HUES6 (cell line): ENCODE measurements at regions not wholly inside any gene's neighbourhood (a gene's known extent, or its start where the extent isn't known, plus 50 kb on each side); places are given as distances from the start of the nearest gene placed in this dataset.
"Not testable (repeated sequence)": the region's sequence is repeated elsewhere in the genome, so short reads cannot be mapped to it uniquely, and the experiment has no call there.

Experiments used
- H3K27ac ChIP-seq: 2 replicates; pipeline ENCODE4 v1.7.0; 2013; ENCODE audit warnings: low read depth, mild to moderate bottlenecking, low read length, inconsistent platforms
- H3K27me3 ChIP-seq: 2 replicates; pipeline ENCODE4 v1.6.1; 2013; ENCODE audit warnings: low read length; ENCODE audit not compliant: control insufficient read depth, insufficient read depth
- H3K36me3 ChIP-seq: 2 replicates; pipeline ENCODE4 v1.6.1; 2013; ENCODE audit warnings: low read length; ENCODE audit not compliant: control insufficient read depth, insufficient read depth
- H3K4me1 ChIP-seq: 2 replicates; pipeline ENCODE4 v1.6.1; 2013; ENCODE audit warnings: low read length; ENCODE audit not compliant: control insufficient read depth, insufficient read depth
- H3K4me3 ChIP-seq: 2 replicates; pipeline ENCODE4 v1.5.1; 2013; ENCODE audit warnings: low read depth, low read length
- H3K9ac ChIP-seq: one replicate; pipeline ENCODE4 v1.6.1; 2013; ENCODE audit warnings: mild to moderate bottlenecking, low read length
- H3K9me3 ChIP-seq: 2 replicates; pipeline ENCODE4 v1.6.1; 2013; ENCODE audit warnings: low read depth, low read length; ENCODE audit not compliant: control insufficient read depth, insufficient read depth

DNA sequence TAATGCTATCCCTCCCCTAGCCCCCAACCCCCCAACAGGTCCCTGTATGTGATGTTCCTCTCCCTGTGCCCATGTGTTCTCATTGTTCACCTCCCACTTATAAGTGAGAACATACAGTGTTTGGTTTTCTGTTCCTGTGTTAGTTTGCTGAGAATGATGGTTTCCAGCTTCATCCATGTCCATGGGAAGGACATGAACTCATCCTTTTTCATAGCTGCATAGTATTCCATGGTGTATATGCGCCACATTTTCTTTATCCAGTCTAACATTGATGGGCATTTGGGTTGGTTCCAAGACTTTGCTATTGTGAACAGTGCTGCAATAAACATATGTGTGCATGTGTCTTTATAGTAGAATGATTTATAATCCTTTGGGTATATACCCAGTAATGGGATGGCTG, 162.3 kb downstream of the CCER1 start:
- not testable (repeated sequence) for H3K27ac ChIP-seq, H3K4me3 ChIP-seq, H3K9me3 ChIP-seq, H3K36me3 ChIP-seq, H3K9ac ChIP-seq, H3K4me1 ChIP-seq, H3K27me3 ChIP-seq

DNA sequence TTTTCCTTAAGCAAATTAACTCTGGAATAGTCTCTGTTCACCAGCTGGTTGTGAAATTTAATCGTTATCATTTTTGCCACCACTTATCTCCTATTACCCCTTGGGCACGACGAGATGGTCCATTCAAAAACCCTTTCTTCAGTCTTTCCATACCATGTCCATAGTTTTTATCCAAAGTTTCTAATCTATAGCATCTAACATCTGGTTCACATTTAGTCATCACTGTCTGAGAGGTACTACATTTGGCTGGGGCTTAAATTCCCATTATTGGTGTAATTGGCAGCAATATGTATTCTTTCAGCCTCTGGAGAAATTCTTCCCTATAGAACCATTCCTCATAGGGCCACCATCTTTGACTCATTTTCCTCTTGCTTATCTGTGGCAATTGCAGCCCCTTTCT, 163.5 kb downstream of the CCER1 start:
- H3K9ac ChIP-seq = no peak overlapping the region
- no peak overlapping the region for H3K27ac ChIP-seq
- H3K4me3 ChIP-seq = no peak overlapping the region
- no peaks in the 10 kb centered on the region for H3K36me3 ChIP-seq
- no peaks in the 10 kb centered on the region for H3K9me3 ChIP-seq
- no peaks in the 10 kb centered on the region for H3K4me1 ChIP-seq
- no peaks in the 10 kb centered on the region for H3K27me3 ChIP-seq

DNA sequence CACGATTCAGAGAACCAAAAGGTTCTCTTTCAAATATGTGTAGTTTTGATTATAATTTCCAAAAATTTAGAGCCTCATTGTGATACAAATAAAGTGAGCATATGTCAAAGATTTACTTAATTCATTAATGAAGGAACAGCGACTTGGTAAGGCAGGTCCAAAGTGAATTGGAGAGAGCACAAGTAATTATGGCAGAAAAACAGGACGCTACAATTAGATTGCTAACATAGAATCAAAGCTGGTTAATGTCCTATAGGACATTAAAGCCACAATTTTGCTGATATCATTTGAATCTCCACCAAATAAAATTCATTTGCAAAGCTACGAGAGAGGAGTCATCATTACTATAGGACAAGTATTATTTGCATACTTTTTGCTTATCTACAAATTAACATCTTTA, 164.2 kb downstream of the CCER1 start:
- Histone ChIP-seq H3K9ac (no peak overlapping the region), H3K27ac (no peak overlapping the region), H3K4me1 (no peaks in the 10 kb centered on the region), H3K4me3 (no peak overlapping the region), H3K9me3 (no peaks in the 10 kb centered on the region), H3K36me3 (no peaks in the 10 kb centered on the region), H3K27me3 (no peaks in the 10 kb centered on the region)

DNA sequence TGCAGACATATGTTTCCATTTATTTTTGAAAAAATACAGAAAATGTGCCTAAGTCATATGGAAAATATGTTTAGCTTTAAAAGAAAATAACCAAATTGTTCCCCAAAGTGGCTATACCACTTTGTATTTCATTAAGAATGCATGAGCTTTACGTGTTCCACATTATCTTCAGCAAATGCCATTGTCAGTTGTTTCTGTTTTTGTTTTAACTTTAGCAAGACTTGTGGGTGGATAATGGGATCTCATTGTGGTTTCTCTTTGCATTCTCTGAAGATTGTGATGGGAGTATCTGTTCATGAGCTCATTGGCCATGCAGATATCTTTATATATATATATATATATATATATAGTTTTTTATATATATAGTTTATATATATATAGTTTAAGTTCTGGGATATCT, 181.5 kb downstream of the CCER1 start:
- Histone ChIP-seq H3K4me3 (no peak overlapping the region), H3K9me3 (no peaks in the 10 kb centered on the region), H3K27me3 (no peaks in the 10 kb centered on the region), H3K9ac (no peak overlapping the region), H3K4me1 (no peaks in the 10 kb centered on the region), H3K36me3 (no peaks in the 10 kb centered on the region), H3K27ac (no peak overlapping the region)

DNA sequence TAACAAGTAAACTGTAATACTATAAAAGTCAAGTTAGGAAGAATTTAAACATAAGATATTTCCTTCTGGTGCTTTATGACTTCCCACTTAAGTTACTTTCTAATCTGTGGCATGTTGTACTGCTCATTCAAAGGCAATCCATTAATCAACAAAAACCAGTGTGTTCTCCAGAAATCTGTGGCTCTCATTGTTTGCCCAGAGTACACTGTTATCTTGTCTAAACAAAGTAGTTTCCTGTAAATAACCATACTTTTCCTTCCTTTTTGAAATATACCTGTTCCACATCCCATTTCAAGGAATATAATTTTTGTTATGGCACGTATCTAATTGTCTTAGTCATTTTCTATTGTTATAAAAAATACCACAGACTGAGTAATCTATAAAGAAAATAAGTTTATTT, 184.1 kb downstream of the CCER1 start:
- H3K9ac ChIP-seq = no peak overlapping the region

DNA sequence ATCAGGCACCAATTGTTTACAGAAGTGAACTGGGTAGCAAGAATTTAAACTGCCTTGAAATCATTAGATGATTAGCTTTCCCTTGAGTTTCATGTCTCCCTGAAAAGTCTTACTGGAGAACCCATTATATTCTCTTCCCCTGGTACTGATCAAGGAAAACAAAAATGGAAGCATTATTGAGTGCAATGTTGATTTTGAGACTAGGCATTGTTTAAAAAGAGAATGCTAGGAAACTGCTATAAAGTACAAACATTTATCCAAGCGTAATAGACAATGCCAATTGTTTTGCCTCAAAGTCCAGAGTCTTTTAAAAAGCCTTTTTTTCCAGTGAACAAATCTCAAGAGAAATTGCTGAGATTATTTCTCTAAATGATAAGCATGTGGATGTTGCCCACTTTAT, 197.0 kb downstream of the CCER1 start:
- Histone ChIP-seq H3K27ac (no peak overlapping the region), H3K36me3 (no peaks in the 10 kb centered on the region), H3K9me3 (no peaks in the 10 kb centered on the region), H3K4me1 (no peaks in the 10 kb centered on the region), H3K27me3 (no peaks in the 10 kb centered on the region), H3K4me3 (no peak overlapping the region), H3K9ac (no peak overlapping the region)

More for the DNA sequence above, 184.1 kb downstream of the CCER1 start:
- Histone ChIP-seq H3K36me3 (no peaks in the 10 kb centered on the region), H3K4me1 (no peaks in the 10 kb centered on the region), H3K27ac (no peak overlapping the region), H3K4me3 (no peak overlapping the region), H3K27me3 (no peaks in the 10 kb centered on the region), H3K9me3 (no peaks in the 10 kb centered on the region)

DNA sequence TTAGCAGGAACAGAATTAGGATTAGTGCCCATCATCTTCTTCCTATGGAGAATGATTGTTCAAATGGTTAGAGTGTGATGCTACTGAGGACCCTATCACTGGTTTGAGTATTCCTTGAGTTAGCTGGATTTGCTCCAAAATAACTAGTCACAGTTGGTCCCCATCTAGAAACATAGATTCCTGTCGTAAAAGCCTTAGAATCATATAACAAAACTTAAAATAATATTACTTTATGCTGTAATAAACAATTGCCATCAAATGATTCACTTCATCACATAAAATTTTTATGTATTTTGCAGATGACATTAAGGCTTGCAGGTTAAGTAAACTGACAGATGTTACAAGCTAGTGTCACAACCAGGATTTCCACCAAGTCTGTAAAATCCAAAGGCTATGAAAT, 209.8 kb downstream of the CCER1 start:
- Histone ChIP-seq H3K36me3 (no peaks in the 10 kb centered on the region), H3K27ac (no peak overlapping the region), H3K9ac (no peak overlapping the region), H3K4me1 (no peaks in the 10 kb centered on the region), H3K4me3 (no peak overlapping the region), H3K27me3 (no peaks in the 10 kb centered on the region), H3K9me3 (no peaks in the 10 kb centered on the region)

DNA sequence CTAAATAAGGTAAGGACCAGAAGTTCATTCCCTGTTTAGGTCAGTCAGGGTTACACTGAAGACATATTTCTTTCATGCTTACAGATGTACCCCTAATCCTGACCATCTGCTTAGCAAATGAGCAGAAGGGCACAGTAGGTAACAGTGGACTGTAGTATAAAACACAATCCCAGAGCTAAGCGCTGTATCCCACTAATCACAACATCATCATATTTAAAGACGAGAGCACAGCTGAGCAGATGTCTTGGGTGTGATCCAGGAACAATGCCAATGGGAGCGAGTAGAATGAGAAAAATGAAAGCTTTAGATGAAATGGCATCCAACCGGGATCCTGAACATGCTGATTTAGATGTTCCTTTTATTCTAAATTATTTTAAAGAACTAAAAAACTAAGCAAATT, 213.4 kb downstream of the CCER1 start:
- Histone ChIP-seq H3K9ac (no peak overlapping the region), H3K4me1 (no peaks in the 10 kb centered on the region), H3K4me3 (no peak overlapping the region), H3K36me3 (no peaks in the 10 kb centered on the region), H3K9me3 (no peaks in the 10 kb centered on the region), H3K27me3 (no peaks in the 10 kb centered on the region), H3K27ac (no peak overlapping the region)

DNA sequence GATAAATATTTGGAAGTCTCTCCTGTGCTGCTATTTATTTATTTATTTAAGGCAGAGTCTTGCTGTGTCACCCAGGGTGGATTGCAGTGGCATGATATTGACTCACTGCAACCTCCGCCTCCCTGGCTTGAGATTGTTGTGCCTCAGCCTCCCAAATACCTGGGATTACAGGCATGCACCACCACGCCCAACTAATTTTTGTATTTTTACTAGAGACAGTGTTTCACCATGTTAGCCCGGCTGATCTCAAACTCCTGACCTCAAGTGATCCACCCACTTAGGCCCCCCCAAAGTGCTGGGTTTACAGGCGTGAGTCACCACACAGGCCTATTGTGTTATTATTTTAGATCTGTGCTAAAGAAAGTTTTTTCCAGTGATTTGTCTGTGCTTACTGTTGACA, 225.2 kb downstream of the CCER1 start:
- Histone ChIP-seq H3K4me1 (0 out of 2 replicates have a peak, but pooled peaks cover 1% of the 10 kb centered on the region), H3K4me3 (no peak overlapping the region)

DNA sequence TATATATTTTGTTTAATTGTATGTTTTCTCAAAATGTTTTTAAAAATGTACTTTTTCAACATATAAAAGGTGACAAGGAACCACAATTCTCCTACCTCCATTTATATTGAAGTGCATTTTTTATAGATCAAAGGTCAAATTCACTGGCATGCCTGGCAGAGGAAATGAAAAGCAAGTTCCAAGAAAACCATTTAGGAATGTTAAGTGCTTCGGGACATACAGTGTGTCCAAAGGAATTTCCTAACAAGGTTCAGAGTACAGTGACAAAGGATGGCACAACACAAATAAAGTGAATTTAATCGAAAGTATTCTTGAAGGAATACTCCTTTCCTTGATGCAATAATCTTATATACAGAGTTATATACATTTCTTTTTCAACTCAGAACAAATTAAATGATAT, 242.3 kb downstream of the CCER1 start:
- Histone ChIP-seq H3K4me1 (no peaks in the 10 kb centered on the region), H3K27ac (no peak overlapping the region), H3K36me3 (no peaks in the 10 kb centered on the region), H3K4me3 (no peak overlapping the region), H3K27me3 (no peaks in the 10 kb centered on the region), H3K9me3 (no peaks in the 10 kb centered on the region), H3K9ac (no peak overlapping the region)

More for the DNA sequence above, 225.2 kb downstream of the CCER1 start:
- H3K27me3 ChIP-seq = no peaks in the 10 kb centered on the region
- no peaks in the 10 kb centered on the region for H3K9me3 ChIP-seq
- no peaks in the 10 kb centered on the region for H3K36me3 ChIP-seq
- H3K9ac ChIP-seq = no peak overlapping the region
- no peak overlapping the region for H3K27ac ChIP-seq

DNA sequence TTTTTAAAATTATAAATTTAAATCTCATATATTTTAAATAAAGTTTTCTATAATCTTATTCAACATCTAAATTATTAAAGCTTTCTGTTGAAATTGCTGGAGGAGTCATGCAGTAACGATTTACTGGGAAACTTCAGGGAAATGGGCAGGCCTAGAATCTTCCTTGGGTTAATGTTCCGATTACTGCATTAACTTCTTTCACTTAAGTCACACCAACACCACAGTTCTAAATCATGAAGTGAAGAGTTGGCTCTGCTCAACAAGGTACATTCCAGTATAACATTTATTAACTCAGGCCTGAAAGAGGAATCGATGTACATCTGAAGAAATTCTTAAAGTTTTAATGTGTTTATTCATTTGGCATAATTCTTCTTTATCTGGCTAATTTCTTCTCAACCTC, 244.3 kb downstream of the CCER1 start:
- no peaks in the 10 kb centered on the region for H3K9me3 ChIP-seq
- H3K4me3 ChIP-seq = no peak overlapping the region
- H3K9ac ChIP-seq = no peak overlapping the region
- H3K4me1 ChIP-seq = no peaks in the 10 kb centered on the region
- H3K27ac ChIP-seq = no peak overlapping the region
- H3K36me3 ChIP-seq = no peaks in the 10 kb centered on the region
- H3K27me3 ChIP-seq = no peaks in the 10 kb centered on the region

DNA sequence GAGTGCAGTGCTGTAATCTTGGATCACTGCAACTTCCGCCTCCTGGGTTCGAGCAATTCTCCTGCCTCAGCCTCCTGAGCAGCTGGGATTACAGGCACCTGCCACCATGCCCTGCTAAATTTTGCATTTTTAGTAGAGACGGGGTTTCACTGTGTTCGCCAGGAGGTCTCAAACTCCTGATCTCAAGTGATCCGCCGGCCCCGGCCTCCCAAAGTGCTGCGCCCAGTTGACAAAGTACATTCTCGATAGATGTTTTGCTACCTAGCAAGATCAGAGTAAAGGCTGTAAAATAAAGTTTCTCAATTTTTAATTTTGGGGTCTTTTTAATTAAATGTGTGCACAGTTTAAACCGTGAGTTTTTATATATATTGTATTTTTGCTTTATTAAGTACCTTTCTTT, 248.9 kb downstream of the CCER1 start:
- H3K27ac ChIP-seq = no peak overlapping the region
- no peaks in the 10 kb centered on the region for H3K4me1 ChIP-seq
- no peaks in the 10 kb centered on the region for H3K36me3 ChIP-seq
- no peak overlapping the region for H3K4me3 ChIP-seq
- no peak overlapping the region for H3K9ac ChIP-seq
- H3K9me3 ChIP-seq = no peaks in the 10 kb centered on the region
- no peaks in the 10 kb centered on the region for H3K27me3 ChIP-seq
